ENCODE measurements at regions not wholly inside any gene's neighbourhood (a gene's known extent, or its start where the extent isn't known, plus 50 kb on each side); places are given as distances from the start of the nearest gene placed in this dataset.

- DNase-seq (ENCODE audit: low read depth), result no peak
- no peak for TF ChIP-seq CTCF (IDR thresholded peaks at IDR 0.05; ENCODE audit: low read depth, low read length, missing control alignments)
- H3K4me3 ChIP-seq (ENCODE audit: low read depth, low read length), result no peak overlapping the region
- in situ Hi-C loops (cut with HindIII; ENCODE audit: low sequenced_read_pairs), result no loop called here
Observed at GRCh38 chr1:235027862-235028250, 100.8 kb downstream of the TOMM20 start.

GRCh38 chr1:235027076-235027861 lies 101.4 kb downstream of the TOMM20 start:
- no peak for DNase-seq (ENCODE audit: low read depth)
- in situ Hi-C loops (cut with HindIII; ENCODE audit: low sequenced_read_pairs), result no loop called here
- no peak for TF ChIP-seq CTCF (IDR thresholded peaks at IDR 0.05; ENCODE audit: low read depth, low read length, missing control alignments)
- H3K4me3 ChIP-seq (ENCODE audit: low read depth, low read length), result no peak overlapping the region

GRCh38 chr1:235025422-235025984 lies 103.1 kb downstream of the TOMM20 start:
- in situ Hi-C loops (cut with HindIII; ENCODE audit: low sequenced_read_pairs), result no loop called here
- no peak for DNase-seq (ENCODE audit: low read depth)
- no peak for TF ChIP-seq CTCF (IDR thresholded peaks at IDR 0.05; ENCODE audit: low read depth, low read length, missing control alignments)

GRCh38 chr1:235024711-235025421 lies 103.8 kb downstream of the TOMM20 start:
- no peak for DNase-seq (ENCODE audit: low read depth)
- in situ Hi-C loops (cut with HindIII; ENCODE audit: low sequenced_read_pairs), result no loop called here
- no peak for TF ChIP-seq CTCF (IDR thresholded peaks at IDR 0.05; ENCODE audit: low read depth, low read length, missing control alignments)

More at GRCh38 chr1:235025422-235025984, 103.1 kb downstream of the TOMM20 start:
- no peak overlapping the region for H3K4me3 ChIP-seq (ENCODE audit: low read depth, low read length)

GRCh38 chr1:235023711-235024439 lies 104.8 kb downstream of the TOMM20 start:
- DNase-seq (ENCODE audit: low read depth), result no peak
- TF ChIP-seq CTCF (IDR thresholded peaks at IDR 0.05; ENCODE audit: low read depth, low read length, missing control alignments), result no peak
- in situ Hi-C loops (cut with HindIII; ENCODE audit: low sequenced_read_pairs), result no loop called here
- no peak overlapping the region for H3K4me3 ChIP-seq (ENCODE audit: low read depth, low read length)

More at GRCh38 chr1:235024711-235025421, 103.8 kb downstream of the TOMM20 start:
- H3K4me3 ChIP-seq (ENCODE audit: low read depth, low read length), result no peak overlapping the region

All from astrocyte of the cerebellum (primary cell).